Neural progenitor cell (in vitro differentiated cells): ENCODE measurements at regions not wholly inside any gene's neighbourhood (a gene's known extent, or its start where the extent isn't known, plus 50 kb on each side); places are given as distances from the start of the nearest gene placed in this dataset.

Source experiments
- DNase-seq: peaks from one replicate; pipeline ENCODE4 v3.0.0-alpha.2; 2016; ENCODE audit warnings: low spot score
- H2AFZ ChIP-seq: fragments of 200-600 bp; sonication (generic); replicated peaks from 2 replicates; pipeline ENCODE4 v1.6.1; 2016; ENCODE audit warnings: antibody characterized with exemption
- H3F3A ChIP-seq: fragments of 200-600 bp; sonication (generic); 2 replicates; pipeline ENCODE4 v1.6.1; 2016; ENCODE audit warnings: antibody characterized with exemption, low read depth
- H3K27ac ChIP-seq: fragments of 200-600 bp; sonication (generic); 2 replicates; pipeline ENCODE4 v1.5.1; 2016; ENCODE audit warnings: mild to moderate bottlenecking
- H3K27me3 ChIP-seq: fragments of 200-600 bp; sonication (generic); 2 replicates; pipeline ENCODE4 v1.6.1; 2016; ENCODE audit warnings: mild to moderate bottlenecking, moderate library complexity
- H3K36me3 ChIP-seq: fragments of 200-600 bp; sonication (generic); 2 replicates; pipeline ENCODE4 v1.5.1; 2016
- H3K4me1 ChIP-seq: fragments of 200-600 bp; sonication (generic); 2 replicates; pipeline ENCODE4 v1.6.1; 2016; ENCODE audit warnings: mixed run types
- H3K4me2 ChIP-seq: fragments of 200-600 bp; sonication (generic); 2 replicates; pipeline ENCODE4 v1.6.1; 2016
- H3K4me3 ChIP-seq: fragments of 200-600 bp; sonication (generic); 2 replicates; pipeline ENCODE4 v1.5.1; 2016
- H3K79me2 ChIP-seq: fragments of 200-600 bp; sonication (generic); 2 replicates; pipeline ENCODE4 v1.6.1; 2016; ENCODE audit warnings: low read depth
- H3K9ac ChIP-seq: fragments of 200-600 bp; sonication (generic); 2 replicates; pipeline ENCODE4 v1.6.1; 2016
- H3K9me3 ChIP-seq: fragments of 200-600 bp; sonication (generic); 2 replicates; pipeline ENCODE4 v1.5.1; 2016; ENCODE audit warnings: low read depth
- H4K20me1 ChIP-seq: fragments of 200-600 bp; sonication (generic); 2 replicates; pipeline ENCODE4 v1.6.1; 2016; ENCODE audit warnings: low read depth
- H3K27ac Mint-ChIP-seq: 3 replicates; pipeline ENCODE4 v1.8.0; 2021; ENCODE audit warnings: mixed read lengths
- H3K27me3 Mint-ChIP-seq: 2 replicates; pipeline ENCODE4 v1.8.0; 2022; ENCODE audit warnings: low read depth, mild to moderate bottlenecking, inconsistent platforms, moderate library complexity, mixed read lengths; ENCODE audit not compliant: insufficient read depth
- H3K36me3 Mint-ChIP-seq: 3 replicates; pipeline ENCODE4 v1.8.0; 2021; ENCODE audit warnings: mixed read lengths
- H3K4me1 Mint-ChIP-seq: 3 replicates; pipeline ENCODE4 v1.8.0; 2021; ENCODE audit warnings: mixed read lengths
- H3K4me3 Mint-ChIP-seq: 3 replicates; pipeline ENCODE4 v1.8.0; 2021; ENCODE audit warnings: mild to moderate bottlenecking, moderate library complexity, mixed read lengths
- H3K9me3 Mint-ChIP-seq: 3 replicates; pipeline ENCODE4 v1.8.0; 2020; ENCODE audit warnings: mixed read lengths
- EZH2 ChIP-seq: fragments of 200-600 bp; sonication (generic); IDR thresholded peaks from 2 replicates; pipeline ENCODE4 v1.6.1; 2017; ENCODE audit warnings: antibody characterized with exemption, mild to moderate bottlenecking, moderate library complexity
- EZH2phosphoT487 ChIP-seq: fragments of 200-600 bp; sonication (generic); IDR thresholded peaks from 2 replicates; pipeline ENCODE4 v1.6.1; 2017; ENCODE audit warnings: antibody characterized with exemption
- TF ChIP-seq, protein P1 (sequence below): fragments of 200-600 bp; sonication (generic); IDR thresholded peaks from 2 replicates; pipeline ENCODE4 v1.5.1; 2017; ENCODE audit warnings: antibody characterized with exemption, mild to moderate bottlenecking

GRCh38 chr3:81859524-81859923, 98.1 kb upstream of the GBE1 start:
- no peak for DNase-seq
- Histone ChIP-seq H3K27ac (no peak overlapping the region), H2AFZ (no peak overlapping the region), H3K9ac (no peak overlapping the region), H3K4me3 (no peak overlapping the region), H4K20me1 (no peaks in the 10 kb centered on the region), H3K9me3 (no peaks in the 10 kb centered on the region), H3K27me3 (no peaks in the 10 kb centered on the region), H3K36me3 (no peaks in the 10 kb centered on the region), H3K4me1 (peaks cover 32% of the 10 kb centered on the region), H3F3A (peaks cover 12% of the 10 kb centered on the region), H3K4me2 (no peak overlapping the region), H3K79me2 (no peaks in the 10 kb centered on the region)
- Mint-ChIP-seq H3K9me3 (no peaks in the 10 kb centered on the region), H3K36me3 (no peaks in the 10 kb centered on the region), H3K27ac (no peak overlapping the region), H3K4me1 (peaks cover 9% of the 10 kb centered on the region), H3K4me3 (no peak overlapping the region), H3K27me3 (peaks cover 2% of the 10 kb centered on the region)
- no peak for TF ChIP-seq EZH2phosphoT487
- TF ChIP-seq, protein P1, sequence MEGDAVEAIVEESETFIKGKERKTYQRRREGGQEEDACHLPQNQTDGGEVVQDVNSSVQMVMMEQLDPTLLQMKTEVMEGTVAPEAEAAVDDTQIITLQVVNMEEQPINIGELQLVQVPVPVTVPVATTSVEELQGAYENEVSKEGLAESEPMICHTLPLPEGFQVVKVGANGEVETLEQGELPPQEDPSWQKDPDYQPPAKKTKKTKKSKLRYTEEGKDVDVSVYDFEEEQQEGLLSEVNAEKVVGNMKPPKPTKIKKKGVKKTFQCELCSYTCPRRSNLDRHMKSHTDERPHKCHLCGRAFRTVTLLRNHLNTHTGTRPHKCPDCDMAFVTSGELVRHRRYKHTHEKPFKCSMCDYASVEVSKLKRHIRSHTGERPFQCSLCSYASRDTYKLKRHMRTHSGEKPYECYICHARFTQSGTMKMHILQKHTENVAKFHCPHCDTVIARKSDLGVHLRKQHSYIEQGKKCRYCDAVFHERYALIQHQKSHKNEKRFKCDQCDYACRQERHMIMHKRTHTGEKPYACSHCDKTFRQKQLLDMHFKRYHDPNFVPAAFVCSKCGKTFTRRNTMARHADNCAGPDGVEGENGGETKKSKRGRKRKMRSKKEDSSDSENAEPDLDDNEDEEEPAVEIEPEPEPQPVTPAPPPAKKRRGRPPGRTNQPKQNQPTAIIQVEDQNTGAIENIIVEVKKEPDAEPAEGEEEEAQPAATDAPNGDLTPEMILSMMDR = no peak

DNA sequence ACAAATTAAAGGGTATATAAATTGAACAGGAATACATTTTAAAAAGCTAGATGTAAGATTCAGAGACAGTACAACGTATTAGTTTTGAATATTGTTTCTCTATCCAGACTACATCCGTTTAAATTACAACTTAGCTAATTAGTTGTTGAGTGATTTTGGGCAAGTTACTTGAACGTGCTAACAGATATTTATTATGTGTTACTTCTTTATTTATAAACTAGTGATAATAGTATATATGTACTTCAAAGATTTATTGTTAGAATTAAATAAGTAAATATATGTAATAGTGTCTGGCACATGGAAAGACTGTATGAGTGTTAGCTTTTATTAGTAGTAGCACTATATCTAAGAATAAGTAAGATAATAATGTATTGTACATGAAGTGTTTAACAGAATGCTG, 92.0 kb upstream of the GBE1 start:
- no peak for DNase-seq
- H3K36me3 Mint-ChIP-seq = no peaks in the 10 kb centered on the region
- H3K27ac ChIP-seq = no peak overlapping the region
- no peaks in the 10 kb centered on the region for H3K4me1 Mint-ChIP-seq
- peaks cover 2% of the 10 kb centered on the region for H3K27me3 Mint-ChIP-seq
- no peak overlapping the region for H2AFZ ChIP-seq
- H3F3A ChIP-seq = no peaks in the 10 kb centered on the region
- H3K36me3 ChIP-seq = no peaks in the 10 kb centered on the region
- H3K9me3 ChIP-seq = no peaks in the 10 kb centered on the region
- H3K4me3 ChIP-seq = no peak overlapping the region
- no peak overlapping the region for H3K4me3 Mint-ChIP-seq
- H3K4me2 ChIP-seq = no peak overlapping the region
- no peak overlapping the region for H3K9ac ChIP-seq
- TF ChIP-seq, protein P1 = no peak
- TF ChIP-seq EZH2phosphoT487 (no peak), EZH2 (no peak)
- no peaks in the 10 kb centered on the region for H3K79me2 ChIP-seq
- H3K27ac Mint-ChIP-seq = no peak overlapping the region
- no peaks in the 10 kb centered on the region for H4K20me1 ChIP-seq
- no peaks in the 10 kb centered on the region for H3K9me3 Mint-ChIP-seq
- H3K4me1 ChIP-seq = no peaks in the 10 kb centered on the region
- H3K27me3 ChIP-seq = no peaks in the 10 kb centered on the region

- Mint-ChIP-seq H3K27ac (no peak overlapping the region), H3K4me1 (no peaks in the 10 kb centered on the region), H3K36me3 (no peaks in the 10 kb centered on the region), H3K4me3 (no peak overlapping the region), H3K27me3 (peaks cover 2% of the 10 kb centered on the region), H3K9me3 (no peaks in the 10 kb centered on the region)
- Histone ChIP-seq H3K36me3 (no peaks in the 10 kb centered on the region), H3K4me3 (no peak overlapping the region), H3K9me3 (no peaks in the 10 kb centered on the region), H4K20me1 (no peaks in the 10 kb centered on the region), H3K4me1 (no peaks in the 10 kb centered on the region), H3K27me3 (no peaks in the 10 kb centered on the region), H3K4me2 (no peak overlapping the region), H3K27ac (no peak overlapping the region), H3K9ac (no peak overlapping the region), H3F3A (no peaks in the 10 kb centered on the region), H2AFZ (no peak overlapping the region), H3K79me2 (no peaks in the 10 kb centered on the region)
- no peak for DNase-seq
- TF ChIP-seq EZH2 (no peak), EZH2phosphoT487 (no peak)
- TF ChIP-seq, protein P1 = no peak
Measured at GRCh38 chr3:81851176-81851575, 89.7 kb upstream of the GBE1 start.

- no peak overlapping the region for H3K4me3 Mint-ChIP-seq
- Histone ChIP-seq H2AFZ (no peak overlapping the region), H3K4me2 (no peak overlapping the region), H3K4me1 (peaks cover 8% of the 10 kb centered on the region), H4K20me1 (no peaks in the 10 kb centered on the region), H3K9me3 (no peaks in the 10 kb centered on the region), H3K27ac (no peak overlapping the region), H3F3A (no peaks in the 10 kb centered on the region), H3K36me3 (no peaks in the 10 kb centered on the region), H3K27me3 (no peaks in the 10 kb centered on the region), H3K79me2 (no peaks in the 10 kb centered on the region), H3K4me3 (no peak overlapping the region), H3K9ac (no peak overlapping the region)
- H3K36me3 Mint-ChIP-seq = no peaks in the 10 kb centered on the region
- H3K4me1 Mint-ChIP-seq = peaks cover 8% of the 10 kb centered on the region
- no peaks in the 10 kb centered on the region for H3K9me3 Mint-ChIP-seq
- TF ChIP-seq EZH2 (no peak), EZH2phosphoT487 (no peak)
- TF ChIP-seq, protein P1 = no peak
- no peak for DNase-seq
- no peak overlapping the region for H3K27ac Mint-ChIP-seq
- H3K27me3 Mint-ChIP-seq = no peaks in the 10 kb centered on the region
Measured at GRCh38 chr3:81846988-81847387, 85.5 kb upstream of the GBE1 start.
